GM12872 (cell line): ENCODE measurements at regions not wholly inside any gene's neighbourhood (a gene's known extent, or its start where the extent isn't known, plus 50 kb on each side); places are given as distances from the start of the nearest gene placed in this dataset.

Source experiments
- TF ChIP-seq, protein P1 (sequence below): IDR thresholded peaks from 3 replicates; pipeline ENCODE4 v1.5.1; 2011; ENCODE audit warnings: low read depth, mild to moderate bottlenecking, low read length, moderate library complexity; ENCODE audit not compliant: insufficient read depth

DNA sequence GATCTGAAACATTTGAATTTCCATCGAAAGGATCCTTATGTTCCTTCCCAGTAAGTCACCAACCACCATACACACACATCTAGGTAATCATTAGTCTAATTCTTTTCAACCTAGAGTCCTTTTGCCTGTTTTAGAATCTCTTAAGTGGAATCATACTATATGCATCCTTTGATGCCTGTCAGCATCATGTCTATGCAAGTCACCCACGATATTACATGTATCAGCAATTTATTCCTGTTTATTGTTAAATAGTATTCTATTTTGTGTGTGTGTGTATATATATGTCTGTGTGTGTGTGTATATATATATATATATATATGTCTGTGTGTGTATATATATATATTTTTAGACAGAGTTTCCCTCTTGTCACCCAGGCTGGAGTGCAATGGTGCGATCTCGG lies 78.9 kb upstream of the RPH3AL start:
- TF ChIP-seq, protein P1, sequence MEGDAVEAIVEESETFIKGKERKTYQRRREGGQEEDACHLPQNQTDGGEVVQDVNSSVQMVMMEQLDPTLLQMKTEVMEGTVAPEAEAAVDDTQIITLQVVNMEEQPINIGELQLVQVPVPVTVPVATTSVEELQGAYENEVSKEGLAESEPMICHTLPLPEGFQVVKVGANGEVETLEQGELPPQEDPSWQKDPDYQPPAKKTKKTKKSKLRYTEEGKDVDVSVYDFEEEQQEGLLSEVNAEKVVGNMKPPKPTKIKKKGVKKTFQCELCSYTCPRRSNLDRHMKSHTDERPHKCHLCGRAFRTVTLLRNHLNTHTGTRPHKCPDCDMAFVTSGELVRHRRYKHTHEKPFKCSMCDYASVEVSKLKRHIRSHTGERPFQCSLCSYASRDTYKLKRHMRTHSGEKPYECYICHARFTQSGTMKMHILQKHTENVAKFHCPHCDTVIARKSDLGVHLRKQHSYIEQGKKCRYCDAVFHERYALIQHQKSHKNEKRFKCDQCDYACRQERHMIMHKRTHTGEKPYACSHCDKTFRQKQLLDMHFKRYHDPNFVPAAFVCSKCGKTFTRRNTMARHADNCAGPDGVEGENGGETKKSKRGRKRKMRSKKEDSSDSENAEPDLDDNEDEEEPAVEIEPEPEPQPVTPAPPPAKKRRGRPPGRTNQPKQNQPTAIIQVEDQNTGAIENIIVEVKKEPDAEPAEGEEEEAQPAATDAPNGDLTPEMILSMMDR, result no peak

DNA sequence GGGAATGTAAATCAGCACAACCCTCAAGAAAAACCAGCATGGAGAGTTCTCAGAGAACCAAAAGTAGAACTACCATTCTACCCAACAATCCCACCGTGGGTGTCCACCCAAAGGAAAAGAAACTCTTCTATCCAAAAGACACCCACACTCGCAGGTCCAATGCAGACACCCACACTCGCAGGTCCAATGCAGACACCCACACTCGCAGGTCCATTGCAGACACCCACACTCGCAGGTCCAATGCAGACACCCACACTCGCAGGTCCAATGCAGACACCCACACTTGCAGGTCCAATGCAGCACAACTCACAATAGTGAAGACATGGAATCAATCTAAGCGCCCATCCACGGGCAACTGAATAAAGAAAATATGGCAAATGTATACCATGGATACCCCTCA lies 77.0 kb upstream of the RPH3AL start:
- TF ChIP-seq, protein P1, result no peak

DNA sequence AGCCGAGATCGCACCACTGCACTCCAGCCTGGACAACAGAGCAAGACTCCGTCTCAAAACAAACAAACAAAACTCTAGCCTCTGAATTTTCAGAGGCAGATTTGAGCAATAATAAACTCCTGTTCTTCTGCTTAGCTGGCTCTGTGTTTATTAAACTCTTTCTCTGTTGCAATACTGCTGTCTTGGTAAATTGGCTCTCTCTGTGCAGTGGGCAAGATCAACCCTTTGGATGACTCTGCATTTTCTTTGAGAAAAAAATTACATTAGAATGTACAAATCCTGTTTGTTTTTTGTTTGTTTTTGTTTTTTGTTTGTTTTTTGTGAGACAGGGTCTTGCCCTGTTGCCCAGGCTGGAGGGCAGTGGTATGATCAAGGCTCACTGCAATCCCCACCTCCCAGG lies 75.8 kb upstream of the RPH3AL start:
- TF ChIP-seq, protein P1, result no peak

DNA sequence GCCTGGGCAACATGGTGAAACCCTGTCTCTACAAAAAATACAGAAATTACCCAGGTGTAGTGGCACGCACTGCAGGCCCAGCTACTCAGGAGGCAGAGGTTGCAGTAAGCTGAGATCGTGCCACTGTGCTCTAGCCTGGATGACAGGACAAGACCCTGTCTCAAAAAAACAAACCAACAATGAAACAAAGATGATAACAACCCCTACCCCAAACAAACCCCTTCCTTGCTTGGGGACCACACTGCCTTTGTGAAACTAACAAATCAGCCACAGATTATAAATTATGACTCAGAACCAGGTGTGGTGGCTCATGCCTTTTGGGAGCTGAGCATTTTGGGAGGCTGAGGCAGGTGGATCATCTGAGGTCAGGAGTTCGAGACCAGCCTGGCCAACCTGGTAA lies 75.3 kb upstream of the RPH3AL start:
- TF ChIP-seq, protein P1, result no peak

DNA sequence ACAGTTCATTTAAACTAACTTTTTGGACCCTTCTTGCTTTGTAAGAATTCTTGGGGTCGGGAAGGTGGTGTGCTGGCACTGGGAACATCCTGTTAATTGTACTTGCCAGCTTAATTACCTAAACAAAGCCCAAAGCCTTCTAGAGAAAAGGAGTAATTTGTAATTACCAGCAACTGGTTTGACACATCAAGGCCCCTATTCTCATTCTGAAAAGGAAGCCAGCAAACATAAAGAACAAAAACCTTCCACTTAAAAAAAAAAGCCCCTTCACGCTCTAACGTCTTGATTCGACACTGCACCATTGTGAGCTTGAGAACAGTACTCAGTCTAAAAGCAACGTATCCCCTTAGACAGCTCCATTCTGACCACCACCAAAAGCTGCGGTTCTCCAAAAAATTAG lies 74.7 kb upstream of the RPH3AL start:
- TF ChIP-seq, protein P1, result no peak

DNA sequence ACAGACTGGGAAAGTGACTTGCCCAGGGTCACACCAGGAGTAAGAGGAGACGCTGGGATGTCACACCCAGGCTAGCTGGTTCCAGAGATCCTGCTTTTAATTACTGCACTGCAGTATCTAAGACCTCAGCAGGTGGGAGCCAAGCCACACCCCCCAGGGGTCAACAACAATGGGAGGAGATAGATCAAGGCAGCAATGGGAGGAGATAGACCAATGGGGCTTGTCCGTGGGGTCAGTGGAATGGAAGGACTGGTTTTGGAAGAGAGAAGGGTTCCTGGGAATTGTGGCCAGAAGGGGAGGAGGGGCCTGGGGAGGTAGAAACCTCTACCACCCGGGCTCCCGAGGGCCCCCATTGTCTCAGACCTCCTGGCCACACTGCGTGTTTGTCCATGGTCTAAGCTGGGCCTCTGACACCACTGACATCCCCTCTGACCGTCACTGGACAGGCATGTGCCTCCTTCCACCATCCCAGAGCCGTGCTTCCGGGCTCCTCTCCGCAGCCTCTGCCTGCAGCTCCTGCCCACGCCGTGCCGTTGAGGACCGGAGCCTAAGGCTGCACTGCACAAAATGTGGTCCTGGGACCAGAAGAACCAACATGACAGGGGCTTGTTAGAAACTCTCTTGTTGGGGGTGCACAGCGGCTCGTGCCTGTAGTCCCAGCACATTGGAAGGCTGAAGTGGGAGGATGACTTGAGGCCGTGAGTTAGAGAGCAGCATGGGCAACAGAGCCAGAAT lies 69.8 kb upstream of the RPH3AL start:
- TF ChIP-seq, protein P1, result no peak

DNA sequence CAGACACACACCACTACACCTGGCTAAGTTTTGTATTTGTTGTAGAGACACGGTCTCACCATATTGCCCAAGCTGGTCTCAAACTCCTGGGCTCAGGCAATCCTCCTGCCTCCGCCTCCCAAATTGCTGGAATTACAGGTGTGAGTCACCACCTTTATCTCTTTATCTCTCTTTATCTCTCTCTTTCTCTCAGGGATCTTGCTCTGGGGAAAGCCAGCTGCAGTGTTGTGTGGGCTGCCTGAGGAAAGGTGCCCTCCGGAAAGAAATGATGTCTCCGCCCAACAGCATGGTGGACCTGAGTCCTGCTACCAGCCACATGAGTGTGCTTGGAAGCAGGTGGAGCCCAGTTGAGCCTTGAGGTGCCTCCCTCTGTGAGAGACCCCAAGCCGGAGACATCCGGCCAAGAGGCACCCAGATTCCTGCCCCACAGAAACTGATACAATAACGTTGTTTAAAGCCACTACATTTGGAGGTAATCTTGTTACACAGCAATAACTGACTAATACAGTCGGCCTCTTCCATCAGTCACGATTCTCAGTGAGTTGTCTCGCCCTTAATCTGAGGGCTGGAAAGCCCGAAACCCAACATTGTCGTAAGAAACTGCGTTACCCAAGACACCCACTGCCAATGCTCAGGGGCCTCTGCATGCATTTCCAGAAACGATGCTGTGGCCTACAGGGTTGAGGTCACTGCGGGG lies 68.0 kb upstream of the RPH3AL start:
- TF ChIP-seq, protein P1, result no peak
